Mammary epithelial cell (primary cell): ENCODE measurements at regions not wholly inside any gene's neighbourhood (a gene's known extent, or its start where the extent isn't known, plus 50 kb on each side); places are given as distances from the start of the nearest gene placed in this dataset.

Source experiments
- CTCF ChIP-seq, 2 donors: IDR thresholded peaks in 1 of 2; conservative IDR thresholded peaks in 1 of 2; 2 replicates each; pipeline ENCODE4 v1.5.1; 2011 to 2012; ENCODE audit warnings: inconsistent platforms in 2 of 2, low read length in 2 of 2, mild to moderate bottlenecking in 2 of 2, control low read depth in 1 of 2, low read depth in 1 of 2; ENCODE audit not compliant: insufficient read depth in 1 of 2; ENCODE audit errors: extremely low read depth in 1 of 2
- EZH2 ChIP-seq: IDR thresholded peaks from 2 replicates; pipeline ENCODE4 v1.6.1; 2012; ENCODE audit warnings: low read length, inconsistent platforms, borderline replicate concordance

GRCh38 chr11:38788561-38788960 is 2190.5 kb upstream of the RAG2 start:
- no peak for TF ChIP-seq EZH2
- no peak for TF ChIP-seq CTCF (conservative IDR thresholded peaks at IDR 0.05 in 1 of 2, IDR thresholded peaks at IDR 0.05 in 1 of 2; ENCODE audit: extremely low read depth in 1 of 2, insufficient read depth in 1 of 2, low read depth in 1 of 2, low read length in 2 of 2)
